GM18508 (cell line): ENCODE measurements at regions not wholly inside any gene's neighbourhood (a gene's known extent, or its start where the extent isn't known, plus 50 kb on each side); places are given as distances from the start of the nearest gene placed in this dataset.
A peak's percentile ranks its signal among the peaks of the same experiment; 100 is the strongest.
"Not testable (repeated sequence)": the region's sequence is repeated elsewhere in the genome, so short reads cannot be mapped to it uniquely, and the experiment has no call there.

Source experiments
- ATAC-seq: cut with Tn5 transposase; IDR thresholded peaks from one replicate; pipeline ENCODE4 v1.9.1; 2021; ENCODE audit warnings: moderate number of reproducible peaks; ENCODE audit not compliant: insufficient read depth, unreplicated experiment

- no peak for ATAC-seq
Measured at GRCh38 chrX:131219271-131219670, 69.8 kb downstream of the IGSF1 start.

GRCh38 chrX:131217989-131218388, 71.1 kb downstream of the IGSF1 start:
- ATAC-seq: no peak

GRCh38 chrX:131216828-131217227, 72.3 kb downstream of the IGSF1 start:
- peak; percentile 44 for ATAC-seq

- no peak for ATAC-seq
Measured at GRCh38 chrX:131213400-131213799, 75.7 kb downstream of the IGSF1 start.

- ATAC-seq: no peak
Measured at GRCh38 chrX:131202766-131203165, 86.3 kb downstream of the IGSF1 start.

GRCh38 chrX:131201986-131202385, 87.1 kb downstream of the IGSF1 start:
- no peak for ATAC-seq

- no peak for ATAC-seq
Measured at GRCh38 chrX:131199091-131199490, 90.0 kb downstream of the IGSF1 start.

GRCh38 chrX:131187206-131187605, 101.9 kb downstream of the IGSF1 start:
- ATAC-seq: no peak

- ATAC-seq: no peak
Measured at GRCh38 chrX:131170148-131170547, 112.0 kb downstream of the ARHGAP36 start.

GRCh38 chrX:131163645-131164044, 105.5 kb downstream of the ARHGAP36 start:
- not testable (repeated sequence) for ATAC-seq

- not testable (repeated sequence) for ATAC-seq
Measured at GRCh38 chrX:131157656-131158055, 99.5 kb downstream of the ARHGAP36 start.

- no peak for ATAC-seq
Measured at GRCh38 chrX:131146702-131147101, 88.6 kb downstream of the ARHGAP36 start.
